Mesothelial cell of epicardium (in vitro differentiated cells): ENCODE measurements at regions not wholly inside any gene's neighbourhood (a gene's known extent, or its start where the extent isn't known, plus 50 kb on each side); places are given as distances from the start of the nearest gene placed in this dataset.
"Not testable (repeated sequence)": the region's sequence is repeated elsewhere in the genome, so short reads cannot be mapped to it uniquely, and the experiment has no call there.

Source experiments
- DNase-seq, 2 experiments: peaks; one replicate each; pipeline ENCODE4 v3.0.0; 2021; ENCODE audit warnings: low spot score in 2 of 2; ENCODE audit not compliant: unreplicated experiment in 2 of 2
- H3K27ac Mint-ChIP-seq: 2 replicates; pipeline ENCODE4 v1.8.0; 2021; ENCODE audit warnings: mixed read lengths
- H3K27me3 Mint-ChIP-seq: 2 replicates; pipeline ENCODE4 v1.8.0; 2021; ENCODE audit warnings: low read depth, mixed read lengths
- H3K36me3 Mint-ChIP-seq: 2 replicates; pipeline ENCODE4 v1.8.0; 2021; ENCODE audit warnings: mixed read lengths
- H3K4me1 Mint-ChIP-seq: 2 replicates; pipeline ENCODE4 v1.8.0; 2021; ENCODE audit warnings: mixed read lengths
- H3K4me3 Mint-ChIP-seq: 2 replicates; pipeline ENCODE4 v1.8.0; 2021; ENCODE audit warnings: mild to moderate bottlenecking, moderate library complexity, mixed read lengths
- H3K9me3 Mint-ChIP-seq: 2 replicates; pipeline ENCODE4 v1.8.0; 2021; ENCODE audit warnings: mixed read lengths
- CTCF ChIP-seq: fragments of 200-600 bp; sonication (generic); IDR thresholded peaks from one replicate; pipeline ENCODE4 v1.5.0; 2021; ENCODE audit warnings: antibody characterized with exemption; ENCODE audit not compliant: unreplicated experiment

GRCh38 chr1:204011426-204011825 lies 61.5 kb upstream of the SOX13 start:
- H3K4me3 Mint-ChIP-seq, result no peak overlapping the region
- no peaks in the 10 kb centered on the region for H3K9me3 Mint-ChIP-seq
- H3K27me3 Mint-ChIP-seq, result no peaks in the 10 kb centered on the region
- no peak overlapping the region for H3K27ac Mint-ChIP-seq
- H3K36me3 Mint-ChIP-seq, result no peaks in the 10 kb centered on the region
- no peak for DNase-seq
- H3K4me1 Mint-ChIP-seq, result peaks cover 3% of the 10 kb centered on the region
- TF ChIP-seq CTCF, result no peak

- Mint-ChIP-seq H3K4me3 (no peak overlapping the region), H3K27me3 (no peaks in the 10 kb centered on the region), H3K9me3 (no peaks in the 10 kb centered on the region), H3K36me3 (no peaks in the 10 kb centered on the region), H3K27ac (no peak overlapping the region), H3K4me1 (peaks cover 17% of the 10 kb centered on the region)
- no peak for DNase-seq
- TF ChIP-seq CTCF, result no peak
These were observed 59.9 kb upstream of the SOX13 start for GRCh38 chr1:204013052-204013451.

GRCh38 chr1:204014336-204014735 lies 58.6 kb upstream of the SOX13 start:
- Mint-ChIP-seq H3K27ac (no peak overlapping the region), H3K4me1 (peaks cover 22% of the 10 kb centered on the region), H3K27me3 (no peaks in the 10 kb centered on the region), H3K4me3 (no peak overlapping the region), H3K9me3 (peaks cover 4% of the 10 kb centered on the region), H3K36me3 (peaks cover 1% of the 10 kb centered on the region)
- TF ChIP-seq CTCF, result no peak
- no peak for DNase-seq

- not testable (repeated sequence) for H3K9me3 Mint-ChIP-seq, H3K36me3 Mint-ChIP-seq, H3K27ac Mint-ChIP-seq, DNase-seq, H3K4me3 Mint-ChIP-seq, H3K27me3 Mint-ChIP-seq
- H3K4me1 Mint-ChIP-seq, result peaks cover 22% of the 10 kb centered on the region
These were observed 58.0 kb upstream of the SOX13 start for GRCh38 chr1:204014961-204015360.

- Mint-ChIP-seq H3K27ac (no peak overlapping the region), H3K4me1 (peaks cover 27% of the 10 kb centered on the region), H3K27me3 (no peaks in the 10 kb centered on the region), H3K36me3 (peaks cover 1% of the 10 kb centered on the region), H3K4me3 (no peak overlapping the region), H3K9me3 (peaks cover 7% of the 10 kb centered on the region)
- DNase-seq, result no peak
- TF ChIP-seq CTCF, result no peak
These were observed 55.9 kb upstream of the SOX13 start for GRCh38 chr1:204017032-204017431.

GRCh38 chr1:204018460-204018859 lies 54.5 kb upstream of the SOX13 start:
- TF ChIP-seq CTCF, result no peak
- H3K4me3 Mint-ChIP-seq, result no peak overlapping the region
- H3K4me1 Mint-ChIP-seq, result peaks cover 28% of the 10 kb centered on the region
- H3K27me3 Mint-ChIP-seq, result no peaks in the 10 kb centered on the region
- no peak for DNase-seq
- H3K9me3 Mint-ChIP-seq, result peaks cover 7% of the 10 kb centered on the region
- no peak overlapping the region for H3K27ac Mint-ChIP-seq
- H3K36me3 Mint-ChIP-seq, result peaks cover 1% of the 10 kb centered on the region
